AML-193 (cell line): ENCODE measurements at regions not wholly inside any gene's neighbourhood (a gene's known extent, or its start where the extent isn't known, plus 50 kb on each side); places are given as distances from the start of the nearest gene placed in this dataset.
"Not testable (repeated sequence)": the region's sequence is repeated elsewhere in the genome, so short reads cannot be mapped to it uniquely, and the experiment has no call there.

Experiments
- DNase-seq, 2 experiments: peaks; one replicate each; lab custom pipeline; 2025; lab: John Stamatoyannopoulos, UW

DNA sequence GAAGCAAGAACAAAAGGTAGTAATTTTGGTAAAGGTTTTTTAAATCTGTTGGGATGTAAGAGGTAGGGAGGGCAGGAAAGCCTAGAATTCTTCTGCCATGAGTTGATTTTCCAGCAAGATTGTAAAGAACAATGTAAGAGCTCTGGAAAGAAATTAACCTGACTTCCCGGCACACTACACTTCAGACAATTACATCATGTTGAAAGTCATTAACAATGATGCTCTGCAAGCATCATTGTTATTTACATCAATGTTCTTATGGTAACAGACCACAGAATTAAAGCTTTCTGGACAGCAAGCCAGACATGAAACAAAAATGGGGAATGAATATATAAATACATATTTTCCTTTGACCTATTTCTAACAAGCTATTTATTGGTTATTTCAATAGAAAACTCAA, 342.2 kb downstream of the CEP170 start:
- DNase-seq: not testable (repeated sequence)

DNA sequence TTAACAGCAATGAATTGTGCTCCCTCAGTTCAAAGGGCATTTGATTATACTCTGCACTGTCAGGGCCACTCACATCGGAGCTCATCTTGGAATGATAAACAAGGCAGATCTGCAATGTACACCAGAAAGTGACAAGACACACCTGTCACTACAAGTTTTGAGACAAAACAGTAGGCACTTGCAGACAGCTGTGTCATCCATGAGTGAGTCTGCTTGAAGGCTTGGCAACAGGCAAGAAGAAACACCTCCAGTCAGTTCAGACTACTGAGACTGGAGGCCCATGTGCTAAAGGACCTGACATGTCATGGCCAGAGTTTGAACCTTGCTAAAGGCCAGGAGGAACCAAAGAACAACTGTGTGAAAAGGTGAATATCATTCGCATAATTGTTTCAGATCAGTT, 354.5 kb downstream of the CEP170 start:
- DNase-seq: not testable (repeated sequence)

DNA sequence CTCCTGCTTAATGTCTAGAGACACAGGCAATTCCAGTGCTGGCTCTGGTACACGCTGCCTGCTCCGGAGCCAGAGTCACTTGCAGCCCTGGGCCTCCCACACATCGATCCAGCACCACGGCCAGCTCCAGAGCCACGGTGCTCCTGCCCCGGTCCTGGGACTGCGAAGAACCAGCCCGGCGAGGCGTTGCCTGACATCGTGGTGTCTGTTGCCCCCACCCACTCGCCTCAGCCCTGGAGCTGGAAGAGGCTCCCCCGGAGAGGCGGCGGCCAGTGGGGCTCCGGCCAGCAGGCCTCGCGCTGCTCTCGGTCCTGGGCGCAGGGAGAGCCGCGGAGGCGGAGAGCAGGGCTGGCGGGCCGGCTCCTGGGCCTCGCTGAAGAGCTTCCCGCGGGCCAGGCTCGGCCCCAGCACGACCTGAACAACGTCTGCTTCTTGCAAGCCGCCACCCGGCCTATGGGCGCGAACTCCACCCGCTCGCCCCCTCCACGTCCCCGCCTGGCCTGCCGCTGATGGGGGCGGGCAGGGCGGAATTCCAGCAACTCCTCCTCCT, 364.8 kb downstream of the CEP170 start:
- no peak for DNase-seq

DNA sequence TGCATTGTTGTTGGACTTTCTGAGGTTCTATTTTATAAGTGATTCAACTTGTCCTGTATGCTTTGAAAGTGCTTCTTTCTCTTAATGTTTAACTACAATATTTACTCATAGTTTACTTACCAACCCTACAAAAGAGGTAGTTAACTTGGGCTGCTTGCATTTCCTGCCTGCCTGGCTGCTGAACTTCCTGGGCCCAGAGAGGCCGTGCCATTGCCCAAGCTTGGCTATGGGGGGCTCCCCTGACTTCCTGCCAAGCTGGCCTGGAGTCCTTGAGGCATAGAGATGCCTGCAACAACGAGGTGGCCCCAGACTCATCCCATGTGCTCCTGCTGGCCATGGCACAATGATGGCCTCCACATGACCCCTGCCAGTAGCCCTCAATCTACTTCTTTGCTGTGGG, 361.6 kb upstream of the PLD5 start:
- no peak for DNase-seq

DNA sequence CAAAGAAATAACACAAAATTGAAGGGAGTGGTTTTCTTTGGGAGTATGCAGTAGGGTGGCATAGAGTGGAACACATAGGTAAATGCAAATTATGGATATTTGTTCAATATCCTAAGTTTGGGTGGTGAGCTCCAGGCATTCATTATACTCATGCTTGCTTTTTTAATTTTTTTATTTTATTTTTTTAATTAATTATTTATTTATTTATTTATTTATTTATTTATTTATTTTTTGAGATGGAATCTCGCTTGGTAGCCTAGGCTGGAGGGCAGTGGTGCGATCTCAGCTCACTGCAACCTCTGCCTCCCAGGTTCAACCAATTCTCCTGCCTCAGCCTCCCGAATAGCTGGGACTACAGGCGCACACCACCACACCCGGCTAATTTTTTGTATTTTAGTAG, 355.5 kb upstream of the PLD5 start:
- DNase-seq: not testable (repeated sequence)

DNA sequence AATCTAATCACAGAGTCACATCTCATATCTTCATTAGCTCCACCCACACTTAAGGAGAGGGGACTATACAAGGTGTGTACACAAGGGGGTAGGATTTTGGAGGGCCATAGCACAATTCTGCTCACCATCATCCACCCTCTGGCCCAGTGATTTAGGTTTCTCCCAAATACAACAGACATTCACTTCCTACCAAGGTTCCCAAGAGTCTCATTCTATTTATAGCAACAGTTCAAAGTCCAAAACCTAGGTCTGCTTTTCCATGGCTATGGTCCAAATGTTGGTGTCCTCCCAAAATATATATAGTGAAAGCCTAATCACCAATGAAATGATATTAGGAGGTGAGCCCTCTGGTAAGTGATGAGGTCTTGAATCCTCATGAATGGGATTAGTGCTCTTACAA, 353.2 kb upstream of the PLD5 start:
- DNase-seq: no peak

DNA sequence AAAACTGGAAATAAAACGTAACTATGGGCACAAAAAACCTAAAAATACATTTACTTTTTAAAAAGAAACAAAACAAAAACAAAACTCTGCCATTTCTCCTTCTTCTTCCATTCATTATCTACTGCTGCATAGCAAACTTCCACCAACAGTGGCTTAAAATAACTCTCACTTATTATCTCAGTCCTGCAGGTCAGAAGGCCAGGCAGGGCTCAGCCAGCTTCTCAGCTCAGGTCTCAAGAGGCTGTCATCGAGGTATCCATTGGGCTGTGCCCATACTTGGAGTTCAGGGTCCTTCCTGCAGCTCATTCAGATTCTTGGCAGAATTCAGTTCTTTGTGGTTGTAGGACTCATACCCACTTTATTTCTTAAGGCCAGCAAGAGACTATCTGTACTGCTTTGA, 352.7 kb upstream of the PLD5 start:
- DNase-seq: no peak

DNA sequence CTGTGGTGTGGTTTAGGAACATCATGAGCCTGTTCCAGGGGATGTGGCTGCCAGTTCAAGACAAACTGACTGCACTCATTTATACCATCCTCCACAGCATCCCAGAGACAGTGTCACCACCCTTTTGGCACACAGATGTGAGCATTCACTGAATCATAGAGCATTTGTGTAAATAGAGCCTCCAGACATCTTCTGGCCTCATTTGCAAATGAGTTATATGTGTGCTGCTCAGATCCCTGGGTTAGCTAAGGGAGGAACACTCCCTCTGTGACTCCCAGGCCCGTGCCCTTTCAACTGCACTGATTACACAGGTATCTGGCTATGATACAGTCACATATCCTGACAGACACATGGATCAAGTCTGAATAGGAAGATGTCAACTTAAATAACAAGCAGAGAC, 351.5 kb upstream of the PLD5 start:
- DNase-seq: no peak

DNA sequence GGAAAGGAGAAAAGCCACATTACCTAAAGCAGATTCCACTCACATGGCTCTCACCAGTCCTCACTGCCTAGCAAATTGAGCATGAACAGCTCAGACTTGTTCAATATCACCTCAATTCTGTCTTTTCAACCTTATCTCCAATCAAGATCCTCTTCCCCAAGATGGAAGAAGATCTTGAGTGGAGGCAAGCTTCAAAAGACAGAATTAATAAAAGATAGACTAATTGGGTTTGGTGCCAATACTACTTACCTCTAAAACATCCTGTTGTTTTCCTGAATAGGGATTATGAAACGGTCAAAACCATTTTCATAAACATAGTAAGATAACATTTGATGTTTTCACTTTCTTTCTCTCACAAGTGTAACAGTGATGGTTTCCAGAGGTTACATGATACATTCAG, 349.2 kb upstream of the PLD5 start:
- no peak for DNase-seq

DNA sequence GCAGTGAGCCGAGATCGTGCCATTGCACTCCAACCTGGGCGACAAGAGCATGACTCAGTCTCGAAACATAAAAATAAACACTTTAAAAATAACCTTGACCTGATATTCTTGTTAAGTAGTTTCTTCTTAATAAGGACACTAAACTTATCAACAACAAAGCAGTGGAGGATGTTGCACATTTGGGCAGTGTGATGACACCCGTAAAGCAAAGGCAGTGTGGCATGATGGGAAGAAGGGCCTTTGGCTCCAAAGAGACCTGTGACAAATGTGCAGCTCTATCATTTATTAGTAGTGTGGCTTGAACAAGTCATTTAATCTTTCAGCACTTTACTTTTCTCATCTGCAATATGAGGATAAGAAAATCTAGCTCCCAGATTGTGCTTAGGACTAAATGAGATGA, 348.0 kb upstream of the PLD5 start:
- no peak for DNase-seq

DNA sequence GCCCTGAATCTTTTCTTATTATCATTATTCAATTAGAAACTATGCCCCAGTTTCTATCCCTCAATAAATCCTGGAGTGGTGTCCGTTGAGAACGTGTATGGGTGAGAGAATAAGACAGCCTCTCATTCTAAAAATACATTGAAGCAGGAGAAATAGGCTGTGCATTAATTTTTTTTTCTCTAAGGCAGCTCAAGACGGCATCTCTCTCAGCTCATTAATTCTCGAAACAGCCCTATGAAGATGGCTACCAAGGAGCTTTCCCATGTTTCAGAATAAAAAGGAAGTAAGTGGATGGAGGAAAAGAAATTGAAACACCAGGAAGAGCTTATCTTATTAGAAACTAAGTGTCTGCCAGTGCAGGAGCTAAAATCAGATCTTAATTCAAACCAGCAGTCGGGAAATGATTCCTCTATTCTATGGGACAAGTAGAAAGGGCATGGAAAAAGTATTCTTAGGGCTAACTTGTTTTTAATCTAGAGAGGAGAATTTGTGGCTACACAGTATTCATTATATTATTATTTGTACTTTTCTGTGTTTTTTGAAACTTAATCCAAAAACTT, 347.1 kb upstream of the PLD5 start:
- DNase-seq: no peak

DNA sequence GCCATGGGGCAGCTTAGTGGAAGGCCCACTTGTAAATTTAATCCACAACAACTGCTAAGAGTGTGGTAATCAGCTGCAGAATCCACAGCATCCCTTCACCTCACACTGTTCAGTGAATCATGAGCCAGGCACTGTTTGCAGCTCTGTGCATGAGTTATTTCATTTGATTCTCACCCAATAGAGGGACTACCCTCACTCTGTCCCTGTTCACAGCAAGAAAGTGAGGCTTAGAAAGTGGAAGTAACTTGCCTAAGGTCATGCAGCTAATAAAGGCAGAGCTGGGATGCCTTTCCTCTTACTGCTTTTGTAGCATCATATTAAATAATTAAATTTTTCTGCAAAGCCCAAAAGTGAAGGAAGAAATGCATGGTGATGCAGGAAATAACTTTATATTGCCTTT, 346.5 kb upstream of the PLD5 start:
- DNase-seq: no peak

DNA sequence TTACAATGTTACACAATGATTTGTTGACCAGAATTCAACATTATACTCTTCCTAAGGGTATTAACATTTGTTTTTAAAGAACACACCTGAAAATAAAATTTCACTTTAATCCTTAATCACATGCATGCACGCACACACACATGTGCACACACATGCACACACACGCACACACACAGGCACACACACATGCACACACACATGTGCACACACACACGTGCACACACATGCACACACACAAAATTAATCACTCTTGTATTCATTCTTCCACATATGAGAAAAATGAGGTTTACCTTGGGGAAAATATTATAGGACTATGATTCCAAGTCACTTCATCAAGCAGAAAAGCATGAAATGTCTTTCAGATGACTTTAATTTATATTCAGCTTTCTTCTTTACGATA, 331.8 kb upstream of the PLD5 start:
- DNase-seq: no peak

DNA sequence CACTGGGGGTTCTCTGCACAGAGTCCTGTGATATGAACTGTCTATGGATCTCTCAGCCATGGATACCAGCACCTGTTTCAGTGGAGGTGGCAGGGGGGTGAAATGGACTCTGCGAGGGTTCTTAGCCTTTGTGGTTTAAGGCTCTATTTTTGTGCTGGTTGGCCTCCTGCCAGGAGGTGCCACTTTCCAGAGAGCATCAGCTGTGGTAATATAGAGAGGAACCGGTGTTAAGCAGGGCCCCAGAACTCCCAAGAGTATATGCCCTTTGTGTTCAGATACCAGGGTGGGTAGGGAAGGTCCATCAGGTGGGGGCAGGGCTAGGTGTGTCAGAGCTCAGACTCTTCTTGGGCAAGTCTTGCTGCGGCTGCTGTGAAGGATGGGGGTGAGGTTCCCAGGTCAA, 330.0 kb upstream of the PLD5 start:
- no peak for DNase-seq

DNA sequence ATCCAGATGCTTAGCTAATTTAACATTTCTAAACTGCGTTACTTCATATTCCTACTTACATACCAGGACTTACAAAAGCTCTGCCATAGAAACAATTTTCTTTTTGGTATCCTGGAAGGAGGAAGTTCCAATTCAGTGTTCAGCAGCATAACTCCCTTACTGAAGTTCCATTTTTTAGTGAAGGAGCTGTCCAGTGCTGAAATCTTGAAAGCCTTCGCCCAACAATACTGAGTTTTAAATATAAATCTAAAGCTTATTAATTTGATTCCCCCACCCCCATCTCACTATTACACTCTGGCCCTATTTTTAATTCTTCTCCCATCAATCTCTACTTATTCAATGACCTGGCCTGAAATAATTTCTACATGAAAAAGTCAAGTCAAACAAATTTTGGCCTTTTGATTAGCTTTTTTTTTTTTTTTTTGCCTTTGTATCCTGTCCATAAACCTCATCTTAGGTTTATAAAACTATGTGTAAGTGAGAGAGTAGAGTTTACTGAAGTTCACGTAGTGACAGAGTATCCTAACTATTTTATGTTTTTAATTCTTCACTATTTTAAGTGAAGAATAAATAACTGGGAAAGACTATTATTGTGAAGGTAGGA, 323.0 kb upstream of the PLD5 start:
- DNase-seq: peak; percentile 25

DNA sequence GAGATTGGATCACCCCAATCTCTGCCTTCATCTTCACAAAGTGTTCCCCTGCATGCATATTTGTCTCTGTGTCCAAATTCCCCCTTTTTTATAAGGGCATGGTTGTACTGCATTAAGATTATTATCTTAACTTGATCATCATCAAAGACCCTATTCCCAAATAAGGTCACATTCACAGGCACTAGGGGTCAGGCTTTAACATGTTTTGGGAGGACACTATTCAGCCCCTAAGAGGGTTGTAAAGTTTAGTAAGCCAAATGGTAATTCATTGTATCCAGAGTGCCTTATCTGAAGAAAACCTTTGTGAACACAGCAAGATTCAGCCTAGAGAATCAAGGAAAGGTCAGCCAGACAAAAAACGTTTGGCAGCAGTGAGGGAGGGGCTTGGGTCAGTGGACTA, 317.6 kb upstream of the PLD5 start:
- DNase-seq: no peak

DNA sequence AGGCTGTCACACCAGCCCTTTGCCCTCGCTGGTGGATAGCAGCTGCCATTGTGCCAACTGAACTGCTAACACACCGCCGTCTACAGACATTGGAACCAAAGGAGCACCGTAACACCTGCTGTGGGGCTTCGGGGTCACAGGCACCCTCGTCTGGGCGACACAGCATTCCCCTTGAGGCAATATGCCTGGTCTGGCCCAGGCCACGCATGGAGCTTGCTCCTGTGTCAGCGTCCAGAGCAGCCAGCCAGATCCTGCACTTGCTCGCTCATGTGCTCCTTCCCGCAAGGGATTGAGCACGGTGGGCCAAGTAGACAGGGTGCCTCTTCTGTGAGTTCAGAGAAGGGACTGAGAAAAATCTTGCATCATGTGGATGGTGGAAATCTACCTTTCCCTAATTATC, 314.6 kb upstream of the PLD5 start:
- no peak for DNase-seq

DNA sequence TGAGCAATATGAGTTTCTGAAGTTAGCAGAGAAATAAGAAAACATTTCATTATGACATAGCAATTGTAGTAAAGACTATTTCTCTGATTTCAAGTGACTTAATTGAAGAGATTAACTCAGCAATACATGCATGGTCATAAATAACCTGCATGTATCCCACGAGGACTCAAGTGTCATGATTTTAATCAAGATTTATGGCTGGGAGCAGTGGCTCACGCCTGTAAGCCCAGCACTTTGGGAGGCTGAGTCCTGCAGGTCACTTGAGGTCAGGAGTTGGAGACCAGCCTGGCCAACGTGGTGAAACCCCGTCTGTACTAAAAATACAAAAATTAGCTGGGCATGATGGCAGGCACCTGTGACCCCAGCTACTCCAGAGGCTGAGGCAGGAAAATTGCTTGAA, 311.9 kb upstream of the PLD5 start:
- no peak for DNase-seq

DNA sequence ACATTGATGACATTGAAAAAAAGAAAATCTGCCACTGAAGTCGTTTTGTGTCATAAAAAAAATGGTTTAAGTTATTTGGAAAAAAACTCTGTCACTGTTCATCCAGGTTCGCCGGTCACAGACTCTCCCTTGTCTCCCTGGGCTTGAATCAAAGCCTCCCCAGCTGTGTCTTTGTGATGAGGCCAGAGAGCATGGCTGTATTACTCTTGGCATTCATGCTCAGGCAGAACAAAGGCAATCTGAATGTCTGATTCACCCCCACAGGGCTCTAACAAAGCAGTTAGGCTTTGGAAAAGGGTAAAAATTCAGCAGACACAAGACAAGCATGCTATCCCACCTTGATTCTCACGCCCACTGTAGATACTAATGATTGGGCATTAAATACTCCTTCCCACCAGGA, 304.3 kb upstream of the PLD5 start:
- DNase-seq: no peak

DNA sequence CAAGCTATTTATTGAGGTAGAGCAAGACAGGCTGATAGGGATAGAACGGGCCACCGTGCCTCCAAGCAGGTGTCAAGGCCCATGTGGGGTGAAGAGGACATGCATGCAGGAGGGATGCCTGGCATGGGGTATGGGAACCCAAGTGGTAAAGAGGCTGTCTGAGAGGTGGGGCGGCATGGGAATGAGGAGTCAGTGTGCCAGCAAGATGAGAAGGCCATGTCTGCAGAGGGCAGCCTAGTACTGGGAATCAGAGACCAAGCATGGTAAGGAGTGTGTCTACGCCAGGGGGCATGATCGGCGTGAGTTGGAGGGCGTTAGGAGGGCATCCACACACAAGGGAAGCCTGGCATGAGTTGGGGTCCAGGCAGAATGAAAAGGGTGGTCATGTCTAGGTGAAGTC, 303.7 kb upstream of the PLD5 start:
- no peak for DNase-seq

DNA sequence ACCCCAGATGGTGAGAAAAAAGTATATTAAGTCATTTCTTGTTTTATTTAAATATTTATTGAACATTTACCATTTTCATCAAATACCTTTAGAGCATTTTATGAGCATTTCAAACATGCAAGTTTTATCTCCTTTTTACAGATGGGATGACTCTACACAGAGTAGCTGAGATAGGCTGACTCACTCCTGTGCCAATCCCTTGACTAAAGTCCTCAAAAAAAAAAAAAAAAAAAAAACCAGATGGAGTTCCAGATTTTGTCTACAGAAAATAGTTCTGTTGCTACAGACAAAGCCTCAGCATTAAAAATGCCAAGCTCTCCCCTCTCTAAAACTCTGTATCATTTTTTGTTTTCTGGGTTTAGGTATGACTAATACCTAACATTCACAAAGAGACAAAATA, 303.0 kb upstream of the PLD5 start:
- DNase-seq: no peak

DNA sequence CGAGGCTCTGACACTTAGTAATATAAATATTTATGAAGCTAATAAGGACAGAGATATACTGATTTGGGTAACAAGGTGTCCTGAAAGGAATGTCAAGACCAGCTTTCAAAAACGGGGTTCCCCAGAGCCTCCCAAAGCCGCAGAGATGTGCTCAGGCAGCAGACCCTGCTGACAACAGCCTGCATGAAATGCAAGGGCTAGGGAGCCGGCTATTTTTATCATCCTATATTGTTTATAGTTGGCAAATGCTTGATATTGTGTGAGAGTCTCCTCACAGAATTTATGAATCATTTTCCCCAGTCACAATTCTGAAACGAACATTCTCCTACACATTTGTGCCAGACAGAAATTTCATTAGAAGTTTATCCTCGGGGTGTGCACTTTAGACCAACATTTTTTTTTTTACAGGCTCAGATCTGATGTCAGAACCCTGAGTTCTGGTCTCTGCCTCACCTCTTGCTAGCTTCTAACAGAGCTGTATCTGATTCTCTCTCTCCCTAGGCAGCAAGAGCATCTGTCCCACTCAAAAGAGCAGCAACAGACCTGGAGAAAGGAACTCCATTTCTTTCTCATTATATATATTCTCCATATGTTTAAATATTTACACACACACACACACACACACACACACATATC, 302.3 kb upstream of the PLD5 start:
- no peak for DNase-seq

DNA sequence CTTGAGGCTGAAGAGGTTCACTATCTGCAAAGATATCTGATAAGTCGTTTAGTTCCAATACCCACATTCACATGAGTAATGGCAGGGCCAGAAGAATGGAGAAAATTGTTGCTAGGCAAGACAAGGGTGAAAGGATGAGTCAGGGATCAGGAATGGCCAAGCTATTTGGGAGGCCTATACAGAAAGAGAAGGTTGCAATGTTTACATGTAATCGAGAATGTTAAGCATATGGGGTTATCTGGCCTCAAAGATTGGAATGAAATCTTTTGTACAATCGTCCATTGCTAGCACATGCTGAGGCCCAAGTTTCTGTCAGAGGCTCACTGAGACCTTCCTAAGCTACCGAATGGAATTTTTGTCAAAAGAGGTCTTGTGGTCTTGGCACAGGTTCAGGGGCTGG, 299.9 kb upstream of the PLD5 start:
- DNase-seq: no peak
